ENCODE measurements at regions not wholly inside any gene's neighbourhood (a gene's known extent, or its start where the extent isn't known, plus 50 kb on each side); places are given as distances from the start of the nearest gene placed in this dataset.

GRCh38 chr13:34617473-34618083, 324.5 kb upstream of the NBEA start:
- no TSS peak for BruUV-seq (replicated peaks)
- H3K4me2 ChIP-seq: no peak overlapping the region
- TF ChIP-seq CTCF (conservative IDR thresholded peaks at IDR 0.05) (no peak), EZH2 (IDR thresholded peaks at IDR 0.05; ENCODE audit: low read depth) (no peak)
- ChIA-PET POLR2A (ENCODE audit: unreplicated experiment) (no interaction called here), CTCF (no interaction called here)
- no peak overlapping the region for H2AFZ ChIP-seq
- H3F3A ChIP-seq (ENCODE audit: insufficient read depth, low read depth): no peaks in the 10 kb centered on the region
- H3K4me3 ChIP-seq: no peak overlapping the region
- no peaks in the 10 kb centered on the region for H4K20me1 ChIP-seq (ENCODE audit: insufficient read depth)
- no peaks in the 10 kb centered on the region for H3K27me3 ChIP-seq (ENCODE audit: insufficient read depth, low read depth)
- DNase-seq: no peak
- H3K9me3 ChIP-seq (ENCODE audit: insufficient read depth, low read depth): no peaks in the 10 kb centered on the region
- no peaks in the 10 kb centered on the region for H3K9me2 ChIP-seq (ENCODE audit: insufficient read depth)
- intact Hi-C loops (cut with micrococcal nuclease; ENCODE audit: unreplicated experiment): no loop called here
- H3K4me1 ChIP-seq (replicated peaks; ENCODE audit: insufficient read depth): no peaks in the 10 kb centered on the region
- no peaks in the 10 kb centered on the region for H3K79me2 ChIP-seq (ENCODE audit: low read depth)
- H3K36me3 ChIP-seq (ENCODE audit: low read depth): no peaks in the 10 kb centered on the region
- no peak overlapping the region for H3K27ac ChIP-seq

- ChIA-PET POLR2A (ENCODE audit: unreplicated experiment) (no interaction called here), CTCF (no interaction called here)
- Histone ChIP-seq H3K4me2 (no peak overlapping the region), H4K20me1 (ENCODE audit: insufficient read depth) (no peaks in the 10 kb centered on the region), H3K4me3 (no peak overlapping the region), H3K36me3 (ENCODE audit: low read depth) (no peaks in the 10 kb centered on the region), H3K4me1 (replicated peaks; ENCODE audit: insufficient read depth) (no peaks in the 10 kb centered on the region), H3K9me3 (ENCODE audit: insufficient read depth, low read depth) (no peaks in the 10 kb centered on the region), H3K27ac (no peak overlapping the region), H3K9me2 (ENCODE audit: insufficient read depth) (no peaks in the 10 kb centered on the region), H2AFZ (no peak overlapping the region), H3F3A (ENCODE audit: insufficient read depth, low read depth) (no peaks in the 10 kb centered on the region), H3K27me3 (ENCODE audit: insufficient read depth, low read depth) (no peaks in the 10 kb centered on the region), H3K79me2 (ENCODE audit: low read depth) (no peaks in the 10 kb centered on the region)
- DNase-seq: no peak
- no peak for TF ChIP-seq EZH2 (IDR thresholded peaks at IDR 0.05; ENCODE audit: low read depth)
- no peak for TF ChIP-seq CTCF (conservative IDR thresholded peaks at IDR 0.05)
- BruUV-seq (replicated peaks): no TSS peak
- intact Hi-C loops (cut with micrococcal nuclease; ENCODE audit: unreplicated experiment): no loop called here
Observed at GRCh38 chr13:34618654-34619053, 323.4 kb upstream of the NBEA start.

- Histone ChIP-seq H4K20me1 (ENCODE audit: insufficient read depth) (no peaks in the 10 kb centered on the region), H3K4me2 (no peak overlapping the region), H3K36me3 (ENCODE audit: low read depth) (no peaks in the 10 kb centered on the region), H3K27me3 (ENCODE audit: insufficient read depth, low read depth) (no peaks in the 10 kb centered on the region), H3K9me3 (ENCODE audit: insufficient read depth, low read depth) (no peaks in the 10 kb centered on the region), H3K79me2 (ENCODE audit: low read depth) (no peaks in the 10 kb centered on the region), H3K4me1 (replicated peaks; ENCODE audit: insufficient read depth) (no peaks in the 10 kb centered on the region), H3K4me3 (no peak overlapping the region), H3K9me2 (ENCODE audit: insufficient read depth) (no peaks in the 10 kb centered on the region), H3K27ac (no peak overlapping the region), H2AFZ (no peak overlapping the region), H3F3A (ENCODE audit: insufficient read depth, low read depth) (no peaks in the 10 kb centered on the region)
- no TSS peak for BruUV-seq (replicated peaks)
- no peak for DNase-seq
- TF ChIP-seq CTCF (conservative IDR thresholded peaks at IDR 0.05) (no peak), EZH2 (IDR thresholded peaks at IDR 0.05; ENCODE audit: low read depth) (no peak)
- ChIA-PET POLR2A (ENCODE audit: unreplicated experiment) (no interaction called here), CTCF (no interaction called here)
- intact Hi-C loops (cut with micrococcal nuclease; ENCODE audit: unreplicated experiment): no loop called here
Observed at GRCh38 chr13:34619326-34619725, 322.7 kb upstream of the NBEA start.
